Body of pancreas (tissue), 4 donors: ENCODE measurements at regions not wholly inside any gene's neighbourhood (a gene's known extent, or its start where the extent isn't known, plus 50 kb on each side); places are given as distances from the start of the nearest gene placed in this dataset.

Experiments
- POLR2A ChIP-seq, 3 donors: fragments of 450-650 bp; IDR thresholded peaks; one replicate each; pipeline ENCODE4 v1.6.1; 2016; ENCODE audit warnings: antibody characterized with exemption in 3 of 3, mild to moderate bottlenecking in 2 of 3
- TF ChIP-seq, protein P1 (sequence below), 7 experiments: fragments of 450-650 bp in 4 of 7; fragments of 200-600 bp in 3 of 7; sonication (generic) in 3 of 7; IDR thresholded peaks; one replicate each; pipeline ENCODE4 v1.5.1; 2016 to 2019; ENCODE audit warnings: antibody characterized with exemption in 7 of 7

DNA sequence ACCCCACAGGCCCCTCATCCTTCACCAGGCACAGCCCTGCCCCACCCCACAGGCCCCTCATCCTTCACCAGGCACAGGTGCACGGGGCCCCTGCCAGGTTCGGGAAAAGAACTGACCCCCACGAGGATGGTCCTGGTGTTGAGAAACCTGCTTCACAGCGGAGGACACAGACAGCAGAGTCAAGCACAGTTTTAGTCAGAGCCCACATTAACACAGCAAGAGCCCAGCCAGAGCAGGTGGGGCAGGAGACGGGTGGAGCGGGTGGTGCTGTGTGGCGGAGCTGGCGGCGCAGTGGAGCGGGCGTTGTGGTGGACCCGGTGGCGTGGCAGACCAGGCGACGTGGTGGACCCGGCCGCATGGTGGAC, 1085.5 kb downstream of the BRD1 start:
- no peak for TF ChIP-seq POLR2A (IDR thresholded peaks at IDR 0.05)
- TF ChIP-seq, protein P1, sequence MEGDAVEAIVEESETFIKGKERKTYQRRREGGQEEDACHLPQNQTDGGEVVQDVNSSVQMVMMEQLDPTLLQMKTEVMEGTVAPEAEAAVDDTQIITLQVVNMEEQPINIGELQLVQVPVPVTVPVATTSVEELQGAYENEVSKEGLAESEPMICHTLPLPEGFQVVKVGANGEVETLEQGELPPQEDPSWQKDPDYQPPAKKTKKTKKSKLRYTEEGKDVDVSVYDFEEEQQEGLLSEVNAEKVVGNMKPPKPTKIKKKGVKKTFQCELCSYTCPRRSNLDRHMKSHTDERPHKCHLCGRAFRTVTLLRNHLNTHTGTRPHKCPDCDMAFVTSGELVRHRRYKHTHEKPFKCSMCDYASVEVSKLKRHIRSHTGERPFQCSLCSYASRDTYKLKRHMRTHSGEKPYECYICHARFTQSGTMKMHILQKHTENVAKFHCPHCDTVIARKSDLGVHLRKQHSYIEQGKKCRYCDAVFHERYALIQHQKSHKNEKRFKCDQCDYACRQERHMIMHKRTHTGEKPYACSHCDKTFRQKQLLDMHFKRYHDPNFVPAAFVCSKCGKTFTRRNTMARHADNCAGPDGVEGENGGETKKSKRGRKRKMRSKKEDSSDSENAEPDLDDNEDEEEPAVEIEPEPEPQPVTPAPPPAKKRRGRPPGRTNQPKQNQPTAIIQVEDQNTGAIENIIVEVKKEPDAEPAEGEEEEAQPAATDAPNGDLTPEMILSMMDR (IDR thresholded peaks at IDR 0.05) = no peak
